Endodermal cell (in vitro differentiated cells): ENCODE measurements at regions not wholly inside any gene's neighbourhood (a gene's known extent, or its start where the extent isn't known, plus 50 kb on each side); places are given as distances from the start of the nearest gene placed in this dataset.

ENCODE experiments used
- DNase-seq: peaks from one replicate; pipeline ENCODE4 v3.0.0-alpha.2; 2017
- H3K27ac ChIP-seq: 2 replicates; pipeline ENCODE4 v1.5.1; 2013; ENCODE audit warnings: mild to moderate bottlenecking, low read depth, low read length, moderate library complexity
- H3K27me3 ChIP-seq: 2 replicates; pipeline ENCODE4 v1.6.1; 2013; ENCODE audit warnings: mild to moderate bottlenecking, low read length, moderate library complexity; ENCODE audit not compliant: insufficient read depth, control insufficient read depth, poor library complexity, severe bottlenecking
- H3K36me3 ChIP-seq: 2 replicates; pipeline ENCODE4 v1.7.0; 2013; ENCODE audit warnings: mild to moderate bottlenecking, low read length, moderate library complexity; ENCODE audit not compliant: control insufficient read depth, insufficient read depth
- H3K4me1 ChIP-seq: one replicate; pipeline ENCODE4 v1.7.0; 2013; ENCODE audit warnings: low read length; ENCODE audit not compliant: control insufficient read depth, insufficient read depth
- H3K4me3 ChIP-seq: 2 replicates; pipeline ENCODE4 v1.5.1; 2013; ENCODE audit warnings: mild to moderate bottlenecking, low read length, moderate library complexity
- H3K9ac ChIP-seq: 2 replicates; pipeline ENCODE4 v1.6.1; 2013; ENCODE audit warnings: mild to moderate bottlenecking, low read length, moderate library complexity; ENCODE audit not compliant: poor library complexity, severe bottlenecking; ENCODE audit errors: extremely low read depth
- H3K9me3 ChIP-seq: 2 replicates; pipeline ENCODE4 v1.6.1; 2013; ENCODE audit warnings: mild to moderate bottlenecking, low read length, moderate library complexity; ENCODE audit not compliant: control insufficient read depth
- H3K27ac Mint-ChIP-seq: 2 replicates; pipeline ENCODE4 v1.8.0; 2020; ENCODE audit warnings: mixed read lengths
- H3K27me3 Mint-ChIP-seq: 2 replicates; pipeline ENCODE4 v1.8.0; 2021; ENCODE audit warnings: mild to moderate bottlenecking, mixed read lengths; ENCODE audit not compliant: insufficient read depth
- H3K36me3 Mint-ChIP-seq: 2 replicates; pipeline ENCODE4 v1.8.0; 2020; ENCODE audit warnings: low read depth, mixed read lengths
- H3K4me1 Mint-ChIP-seq: 2 replicates; pipeline ENCODE4 v1.8.0; 2020; ENCODE audit warnings: mixed read lengths
- H3K4me3 Mint-ChIP-seq: 2 replicates; pipeline ENCODE4 v1.8.0; 2020; ENCODE audit warnings: mild to moderate bottlenecking, moderate library complexity, mixed read lengths
- H3K9me3 Mint-ChIP-seq: 2 replicates; pipeline ENCODE4 v1.8.0; 2020; ENCODE audit warnings: mild to moderate bottlenecking, mixed read lengths
- WGBS, 2 experiments: methylation state at CpG; one replicate each; pipeline versions ENCODE4 v1.1.5 to v1.1.7; 2013; ENCODE audit warnings: missing lambda C conversion rate in 2 of 2, mixed read lengths in 1 of 2; ENCODE audit not compliant: insufficient coverage in 1 of 2, insufficient read length in 1 of 2; 5-methylcytosine and 5-hydroxymethylcytosine counted together
- TF ChIP-seq, protein P1 (sequence below): fragments of 200-600 bp; sonication (generic); conservative IDR thresholded peaks from 2 replicates; pipeline ENCODE4 v1.5.0; 2021; ENCODE audit warnings: antibody characterized with exemption, mild to moderate bottlenecking

DNA sequence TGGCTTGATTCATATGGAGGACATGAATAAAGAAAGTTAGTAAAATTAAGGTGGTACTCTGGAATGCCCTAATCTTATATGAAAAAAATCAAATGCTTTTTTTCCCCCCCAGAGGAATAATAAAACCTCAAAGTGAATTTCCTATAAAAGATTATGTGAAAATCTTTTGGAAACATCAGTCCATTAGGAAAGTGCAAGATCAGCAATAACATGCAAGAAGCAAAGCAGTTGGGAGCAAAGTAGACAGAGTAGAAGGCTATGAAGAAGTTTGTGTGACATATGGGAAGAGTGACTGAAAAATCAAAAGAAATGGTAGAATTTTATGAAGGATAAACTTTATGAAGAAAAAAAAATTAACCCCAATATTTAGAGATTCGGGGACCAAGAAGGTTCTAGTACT, 998.0 kb upstream of the EPHA7 start:
- TF ChIP-seq, protein P1, sequence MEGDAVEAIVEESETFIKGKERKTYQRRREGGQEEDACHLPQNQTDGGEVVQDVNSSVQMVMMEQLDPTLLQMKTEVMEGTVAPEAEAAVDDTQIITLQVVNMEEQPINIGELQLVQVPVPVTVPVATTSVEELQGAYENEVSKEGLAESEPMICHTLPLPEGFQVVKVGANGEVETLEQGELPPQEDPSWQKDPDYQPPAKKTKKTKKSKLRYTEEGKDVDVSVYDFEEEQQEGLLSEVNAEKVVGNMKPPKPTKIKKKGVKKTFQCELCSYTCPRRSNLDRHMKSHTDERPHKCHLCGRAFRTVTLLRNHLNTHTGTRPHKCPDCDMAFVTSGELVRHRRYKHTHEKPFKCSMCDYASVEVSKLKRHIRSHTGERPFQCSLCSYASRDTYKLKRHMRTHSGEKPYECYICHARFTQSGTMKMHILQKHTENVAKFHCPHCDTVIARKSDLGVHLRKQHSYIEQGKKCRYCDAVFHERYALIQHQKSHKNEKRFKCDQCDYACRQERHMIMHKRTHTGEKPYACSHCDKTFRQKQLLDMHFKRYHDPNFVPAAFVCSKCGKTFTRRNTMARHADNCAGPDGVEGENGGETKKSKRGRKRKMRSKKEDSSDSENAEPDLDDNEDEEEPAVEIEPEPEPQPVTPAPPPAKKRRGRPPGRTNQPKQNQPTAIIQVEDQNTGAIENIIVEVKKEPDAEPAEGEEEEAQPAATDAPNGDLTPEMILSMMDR: no peak
- no peaks in the 10 kb centered on the region for H3K27me3 Mint-ChIP-seq
- no peaks in the 10 kb centered on the region for H3K36me3 Mint-ChIP-seq
- no peaks in the 10 kb centered on the region for H3K4me1 Mint-ChIP-seq
- H3K4me3 Mint-ChIP-seq: no peak overlapping the region
- Histone ChIP-seq H3K27ac (no peak overlapping the region), H3K9ac (no peak overlapping the region), H3K4me1 (no peaks in the 10 kb centered on the region), H3K36me3 (no peaks in the 10 kb centered on the region), H3K27me3 (no peaks in the 10 kb centered on the region), H3K9me3 (no peaks in the 10 kb centered on the region), H3K4me3 (no peak overlapping the region)
- H3K27ac Mint-ChIP-seq: no peak overlapping the region
- no peak for DNase-seq
- WGBS, 2 experiments: no CpG with 5 or more reads among the region's 1 CpG
- no peaks in the 10 kb centered on the region for H3K9me3 Mint-ChIP-seq

DNA sequence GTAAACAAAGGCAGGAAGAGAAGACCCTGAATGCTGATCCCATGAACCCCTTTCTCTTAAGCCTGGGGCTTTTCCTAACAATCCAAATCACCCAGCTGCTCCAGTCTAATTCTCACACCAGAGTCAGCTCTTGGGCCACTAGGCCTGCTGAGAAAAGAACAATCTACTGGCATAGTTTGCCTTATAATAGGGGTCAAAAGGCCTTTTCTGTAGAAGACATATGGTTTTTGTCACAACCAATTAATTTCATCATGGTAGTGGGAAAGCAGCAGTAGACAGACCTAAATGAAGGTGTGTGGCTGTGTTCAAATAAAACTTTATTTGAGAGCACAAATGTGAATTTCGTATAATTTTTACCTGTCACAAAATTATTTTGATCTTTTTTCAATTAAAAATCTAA, 994.7 kb upstream of the EPHA7 start:
- no peak overlapping the region for H3K4me3 Mint-ChIP-seq

DNA sequence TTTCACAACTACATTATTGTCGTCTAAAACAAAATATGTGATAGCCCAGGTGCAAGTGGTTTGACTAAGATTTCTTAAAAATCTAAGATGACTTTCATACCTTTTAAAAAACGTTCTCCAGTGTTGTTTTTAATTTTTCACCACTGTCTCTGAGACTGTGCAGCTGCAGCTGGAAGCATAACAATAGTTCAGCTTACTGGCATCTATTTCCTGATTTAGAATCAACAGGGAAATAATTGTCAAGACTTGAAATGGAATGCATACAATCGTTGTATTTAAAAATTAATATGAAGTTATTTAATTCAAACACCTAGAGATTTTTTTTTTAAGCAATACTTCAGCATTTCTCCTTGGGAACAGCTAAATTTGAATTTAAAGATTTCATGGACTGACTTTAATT, 982.0 kb upstream of the EPHA7 start:
- H3K27me3 Mint-ChIP-seq: no peaks in the 10 kb centered on the region
- Histone ChIP-seq H3K4me1 (no peaks in the 10 kb centered on the region), H3K4me3 (no peak overlapping the region), H3K27ac (no peak overlapping the region), H3K27me3 (no peaks in the 10 kb centered on the region), H3K36me3 (no peaks in the 10 kb centered on the region), H3K9me3 (no peaks in the 10 kb centered on the region), H3K9ac (no peak overlapping the region)
- TF ChIP-seq, protein P1: no peak
- H3K36me3 Mint-ChIP-seq: no peaks in the 10 kb centered on the region
- H3K9me3 Mint-ChIP-seq: no peaks in the 10 kb centered on the region
- H3K4me1 Mint-ChIP-seq: no peaks in the 10 kb centered on the region
- H3K4me3 Mint-ChIP-seq: no peak overlapping the region
- no peak for DNase-seq
- no peak overlapping the region for H3K27ac Mint-ChIP-seq
- WGBS, 2 experiments: 36 to 50% methylated on average over 2 of the region's 3 CpGs

More for the DNA sequence above, 994.7 kb upstream of the EPHA7 start:
- no peaks in the 10 kb centered on the region for H3K9me3 Mint-ChIP-seq
- Histone ChIP-seq H3K27ac (peak overlapping the region; percentile 21), H3K4me3 (no peak overlapping the region), H3K4me1 (no peaks in the 10 kb centered on the region), H3K9ac (no peak overlapping the region), H3K27me3 (no peaks in the 10 kb centered on the region), H3K9me3 (no peaks in the 10 kb centered on the region), H3K36me3 (no peaks in the 10 kb centered on the region)
- no peak for DNase-seq
- no peaks in the 10 kb centered on the region for H3K27me3 Mint-ChIP-seq
- no peak overlapping the region for H3K27ac Mint-ChIP-seq
- WGBS, 2 experiments: 79% methylated on average over 1 of the region's 1 CpG; no CpG with 5 or more reads in 1 of the 2 experiments
- H3K4me1 Mint-ChIP-seq: no peaks in the 10 kb centered on the region
- no peaks in the 10 kb centered on the region for H3K36me3 Mint-ChIP-seq
- TF ChIP-seq, protein P1: no peak
